ENCODE measurements at regions not wholly inside any gene's neighbourhood (a gene's known extent, or its start where the extent isn't known, plus 50 kb on each side); places are given as distances from the start of the nearest gene placed in this dataset.

DNA sequence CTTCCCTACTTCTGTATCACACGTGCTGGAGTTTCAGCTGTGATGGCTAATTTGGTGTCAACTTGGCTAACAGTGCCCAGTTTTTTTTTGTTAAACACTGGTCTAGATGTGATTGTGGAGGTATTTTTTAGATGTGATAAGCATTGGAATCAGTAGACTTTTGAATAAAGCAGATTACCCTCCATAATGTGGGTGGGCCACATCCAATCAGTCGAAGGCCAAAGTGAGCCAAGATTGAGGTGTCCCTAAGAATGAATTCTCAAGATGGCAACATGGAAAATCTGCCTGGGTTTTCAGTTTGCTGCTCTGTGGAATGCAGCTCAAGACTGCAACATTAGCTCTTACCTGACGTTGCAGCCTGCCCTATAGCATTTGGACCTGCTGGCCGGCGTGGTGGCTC lies 68.8 kb upstream of the AGBL1 start:
- H3K9me2 ChIP-seq, result no peaks in the 10 kb centered on the region
- H3K27ac ChIP-seq (ENCODE audit: low read depth in 2 of 2, low read length in 1 of 2), result no peak overlapping the region
- H4K20me1 ChIP-seq (ENCODE audit: insufficient read depth), result no peaks in the 10 kb centered on the region
- no peaks in the 10 kb centered on the region for H3K27me3 ChIP-seq (ENCODE audit: insufficient read depth)
- H3K4me1 ChIP-seq (ENCODE audit: control insufficient read depth in 1 of 2, insufficient read depth in 2 of 2, low read depth in 1 of 2, low read length in 1 of 2), result peaks cover 0 to 5% of the 10 kb centered on the region in 2 experiments; a peak in 1 of 4 replicates
- 65% methylated on average over 5 of the region's 5 CpGs for WGBS (ENCODE audit: low lambda C conversion rate)
- no peaks in the 10 kb centered on the region for H3K9me3 ChIP-seq
- CTCF ChIA-PET, result no interaction called here
- H3F3A ChIP-seq (replicated peaks; ENCODE audit: insufficient read depth), result no peaks in the 10 kb centered on the region
- H3K9ac ChIP-seq, result no peak overlapping the region
- H3K4me2 ChIP-seq, result no peak overlapping the region
- no peaks in the 10 kb centered on the region for H3K79me2 ChIP-seq (ENCODE audit: insufficient read depth)
- POLR2A ChIA-PET, result no interaction called here
- no peaks in the 10 kb centered on the region for H3K36me3 ChIP-seq (replicated peaks in 1 of 2; ENCODE audit: control insufficient read depth in 1 of 2, insufficient read depth in 2 of 2, low read length in 1 of 2)
- no peak for DNase-seq
- TF ChIP-seq GABPA (IDR thresholded peaks at IDR 0.05; ENCODE audit: low read depth), result no peak
- TF ChIP-seq EZH2phosphoT487 (IDR thresholded peaks at IDR 0.05; ENCODE audit: borderline replicate concordance, low read depth), result no peak
- no peak for TF ChIP-seq TCF12 (IDR thresholded peaks at IDR 0.05)
- TF ChIP-seq YY1 (IDR thresholded peaks at IDR 0.05; ENCODE audit: low read depth), result no peak
- no peak for TF ChIP-seq JUND (IDR thresholded peaks at IDR 0.05)
- TF ChIP-seq, protein P1, sequence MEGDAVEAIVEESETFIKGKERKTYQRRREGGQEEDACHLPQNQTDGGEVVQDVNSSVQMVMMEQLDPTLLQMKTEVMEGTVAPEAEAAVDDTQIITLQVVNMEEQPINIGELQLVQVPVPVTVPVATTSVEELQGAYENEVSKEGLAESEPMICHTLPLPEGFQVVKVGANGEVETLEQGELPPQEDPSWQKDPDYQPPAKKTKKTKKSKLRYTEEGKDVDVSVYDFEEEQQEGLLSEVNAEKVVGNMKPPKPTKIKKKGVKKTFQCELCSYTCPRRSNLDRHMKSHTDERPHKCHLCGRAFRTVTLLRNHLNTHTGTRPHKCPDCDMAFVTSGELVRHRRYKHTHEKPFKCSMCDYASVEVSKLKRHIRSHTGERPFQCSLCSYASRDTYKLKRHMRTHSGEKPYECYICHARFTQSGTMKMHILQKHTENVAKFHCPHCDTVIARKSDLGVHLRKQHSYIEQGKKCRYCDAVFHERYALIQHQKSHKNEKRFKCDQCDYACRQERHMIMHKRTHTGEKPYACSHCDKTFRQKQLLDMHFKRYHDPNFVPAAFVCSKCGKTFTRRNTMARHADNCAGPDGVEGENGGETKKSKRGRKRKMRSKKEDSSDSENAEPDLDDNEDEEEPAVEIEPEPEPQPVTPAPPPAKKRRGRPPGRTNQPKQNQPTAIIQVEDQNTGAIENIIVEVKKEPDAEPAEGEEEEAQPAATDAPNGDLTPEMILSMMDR (IDR thresholded peaks at IDR 0.05), result no peak
- TF ChIP-seq, protein P2, sequence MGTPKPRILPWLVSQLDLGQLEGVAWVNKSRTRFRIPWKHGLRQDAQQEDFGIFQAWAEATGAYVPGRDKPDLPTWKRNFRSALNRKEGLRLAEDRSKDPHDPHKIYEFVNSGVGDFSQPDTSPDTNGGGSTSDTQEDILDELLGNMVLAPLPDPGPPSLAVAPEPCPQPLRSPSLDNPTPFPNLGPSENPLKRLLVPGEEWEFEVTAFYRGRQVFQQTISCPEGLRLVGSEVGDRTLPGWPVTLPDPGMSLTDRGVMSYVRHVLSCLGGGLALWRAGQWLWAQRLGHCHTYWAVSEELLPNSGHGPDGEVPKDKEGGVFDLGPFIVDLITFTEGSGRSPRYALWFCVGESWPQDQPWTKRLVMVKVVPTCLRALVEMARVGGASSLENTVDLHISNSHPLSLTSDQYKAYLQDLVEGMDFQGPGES (IDR thresholded peaks at IDR 0.05; ENCODE audit: low read depth, low read length), result no peak
- no peak for TF ChIP-seq FOSL2 (IDR thresholded peaks at IDR 0.05; ENCODE audit: borderline replicate concordance, low read depth)
- TF ChIP-seq, protein P3, sequence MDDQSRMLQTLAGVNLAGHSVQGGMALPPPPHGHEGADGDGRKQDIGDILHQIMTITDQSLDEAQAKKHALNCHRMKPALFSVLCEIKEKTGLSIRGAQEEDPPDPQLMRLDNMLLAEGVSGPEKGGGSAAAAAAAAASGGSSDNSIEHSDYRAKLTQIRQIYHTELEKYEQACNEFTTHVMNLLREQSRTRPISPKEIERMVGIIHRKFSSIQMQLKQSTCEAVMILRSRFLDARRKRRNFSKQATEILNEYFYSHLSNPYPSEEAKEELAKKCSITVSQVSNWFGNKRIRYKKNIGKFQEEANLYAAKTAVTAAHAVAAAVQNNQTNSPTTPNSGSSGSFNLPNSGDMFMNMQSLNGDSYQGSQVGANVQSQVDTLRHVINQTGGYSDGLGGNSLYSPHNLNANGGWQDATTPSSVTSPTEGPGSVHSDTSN (IDR thresholded peaks at IDR 0.05), result no peak
- TF ChIP-seq FOXM1 (IDR thresholded peaks at IDR 0.05; ENCODE audit: low read depth), result no peak
- TF ChIP-seq REST (IDR thresholded peaks at IDR 0.05; ENCODE audit: low read depth, low read length), result no peak
- TF ChIP-seq FOXJ3 (CRISPR knock-in tag; IDR thresholded peaks at IDR 0.05), result no peak
- TF ChIP-seq SIN3A (IDR thresholded peaks at IDR 0.05; ENCODE audit: borderline replicate concordance, low read depth, low read length), result no peak
- no peak for TF ChIP-seq MEF2A (IDR thresholded peaks at IDR 0.05; ENCODE audit: borderline replicate concordance, low read depth)
- TF ChIP-seq RCOR1 (IDR thresholded peaks at IDR 0.05; ENCODE audit: low read length), result no peak
- TF ChIP-seq POLR2AphosphoS5 (IDR thresholded peaks at IDR 0.05; ENCODE audit: low read depth, low read length), result no peak
- TF ChIP-seq GATA2 (CRISPR knock-in tag; IDR thresholded peaks at IDR 0.05), result no peak
- TF ChIP-seq MXI1 (IDR thresholded peaks at IDR 0.05; ENCODE audit: low read depth, low read length), result no peak
- TF ChIP-seq NFIC (IDR thresholded peaks at IDR 0.05; ENCODE audit: borderline replicate concordance), result no peak
- no peak overlapping the region for H2AFZ ChIP-seq (ENCODE audit: low read depth)
- no peak overlapping the region for H3K4me3 ChIP-seq (ENCODE audit: low read depth in 2 of 2, low read length in 1 of 2)

Measured in SK-N-SH (cell line).